HEK293 (cell line): ENCODE measurements at regions not wholly inside any gene's neighbourhood (a gene's known extent, or its start where the extent isn't known, plus 50 kb on each side); places are given as distances from the start of the nearest gene placed in this dataset.

Source experiments
- CTCF ChIA-PET: fragments of 350-600 bp; formaldehyde crosslinking; extraction: SDS; loops from one replicate; lab custom pipeline; 2021; ENCODE audit warnings: antibody characterized with exemption; lab: Yijun Ruan, JAX
- POLR2A ChIA-PET: fragments of 300-600 bp; formaldehyde crosslinking; extraction: SDS; loops from one replicate; lab custom pipeline; 2020; ENCODE audit warnings: antibody characterized with exemption, inconsistent platforms; lab: Yijun Ruan, JAX
- H3K27ac ChIP-seq: fragments of 200-500 bp; sonication (Bioruptor generic); 2 replicates; pipeline ENCODE4 v1.5.1; 2014; ENCODE audit warnings: low read depth, low read length, control low read depth, inconsistent platforms; ENCODE audit errors: extremely low read depth
- H3K36me3 ChIP-seq, 2 experiments: fragments of 200-500 bp in 1 of 2; sonication (Bioruptor generic) in 1 of 2; 1 replicate in 1 of 2; 2 replicates in 1 of 2; pipeline ENCODE4 v1.5.1; 2014 to 2017; ENCODE audit warnings: inconsistent platforms in 2 of 2, low read length in 2 of 2; ENCODE audit not compliant: control insufficient read depth in 2 of 2, insufficient read depth in 1 of 2
- H3K4me1 ChIP-seq: fragments of 200-500 bp; sonication (Bioruptor generic); 2 replicates; pipeline ENCODE4 v1.5.1; 2014; ENCODE audit warnings: mild to moderate bottlenecking, low read length, inconsistent platforms; ENCODE audit not compliant: control insufficient read depth, insufficient read depth
- H3K4me3 ChIP-seq: 2 replicates; pipeline ENCODE4 v1.5.1; 2011; ENCODE audit warnings: low read depth, mild to moderate bottlenecking, control low read depth, low read length, moderate library complexity
- H3K9me3 ChIP-seq: fragments of 200-500 bp; sonication (Bioruptor generic); 2 replicates; pipeline ENCODE4 v1.5.1; 2014; ENCODE audit warnings: low read depth, low read length, inconsistent platforms; ENCODE audit not compliant: control insufficient read depth, insufficient read depth
- GLIS2 ChIP-seq: fragments of 450-650 bp; formaldehyde crosslinking; IDR thresholded peaks from 2 replicates; pipeline ENCODE4 v1.5.1; 2016; ENCODE audit warnings: missing biosample characterization, missing genetic modification characterization
- HOXC10 ChIP-seq: sonication (generic); formaldehyde crosslinking; IDR thresholded peaks from 2 replicates; pipeline ENCODE4 v1.8.1; 2023; ENCODE audit warnings: mild to moderate bottlenecking, missing genetic modification reagents
- KLF10 ChIP-seq: fragments of 450-650 bp; IDR thresholded peaks from 2 replicates; pipeline ENCODE4 v1.5.1; 2018; ENCODE audit warnings: missing biosample characterization, mild to moderate bottlenecking, missing genetic modification characterization
- MEIS1 ChIP-seq: sonication (generic); formaldehyde crosslinking; IDR thresholded peaks from 2 replicates; pipeline ENCODE4 v1.8.1; 2022; ENCODE audit warnings: missing genetic modification reagents, mild to moderate bottlenecking, borderline replicate concordance
- REPIN1 ChIP-seq: fragments of 450-650 bp; formaldehyde crosslinking; IDR thresholded peaks from 2 replicates; pipeline ENCODE4 v1.5.1; 2017; ENCODE audit warnings: missing biosample characterization, missing genetic modification characterization, low read depth
- SCRT1 ChIP-seq: fragments of 450-650 bp; formaldehyde crosslinking; IDR thresholded peaks from 2 replicates; pipeline ENCODE4 v1.5.1; 2016; ENCODE audit warnings: missing biosample characterization, missing genetic modification characterization, borderline replicate concordance
- TRIM28 ChIP-seq: IDR thresholded peaks from 2 replicates; pipeline ENCODE4 v1.6.1; 2011; ENCODE audit warnings: low read length, control low read depth, borderline replicate concordance
- WT1 ChIP-seq: fragments of 450-650 bp; formaldehyde crosslinking; IDR thresholded peaks from 2 replicates; pipeline ENCODE4 v1.5.1; 2016; ENCODE audit warnings: missing biosample characterization, missing genetic modification characterization
- YY2 ChIP-seq: fragments of 450-650 bp; formaldehyde crosslinking; IDR thresholded peaks from 2 replicates; pipeline ENCODE4 v1.5.1; 2016; ENCODE audit warnings: missing biosample characterization, missing genetic modification characterization
- ZBTB21 ChIP-seq: fragments of 450-650 bp; formaldehyde crosslinking; IDR thresholded peaks from 2 replicates; pipeline ENCODE4 v1.5.1; 2017; ENCODE audit warnings: missing biosample characterization, missing genetic modification characterization
- ZBTB6 ChIP-seq: fragments of 450-650 bp; formaldehyde crosslinking; IDR thresholded peaks from 2 replicates; pipeline ENCODE4 v1.5.1; 2017; ENCODE audit warnings: missing biosample characterization, missing genetic modification characterization
- ZFP69B ChIP-seq: fragments of 450-650 bp; formaldehyde crosslinking; IDR thresholded peaks from 2 replicates; pipeline ENCODE4 v1.5.1; 2016; ENCODE audit warnings: missing biosample characterization, missing genetic modification characterization
- ZNF223 ChIP-seq: fragments of 450-650 bp; formaldehyde crosslinking; IDR thresholded peaks from 2 replicates; pipeline ENCODE4 v1.5.1; 2016; ENCODE audit warnings: missing biosample characterization, missing genetic modification characterization
- ZNF266 ChIP-seq: fragments of 450-650 bp; formaldehyde crosslinking; IDR thresholded peaks from 2 replicates; pipeline ENCODE4 v1.5.1; 2016; ENCODE audit warnings: missing biosample characterization, missing genetic modification characterization, low read depth
- ZNF311 ChIP-seq: fragments of 450-650 bp; formaldehyde crosslinking; IDR thresholded peaks from 2 replicates; pipeline ENCODE4 v1.5.1; 2017; ENCODE audit warnings: missing biosample characterization, missing genetic modification characterization, borderline replicate concordance
- ZNF501 ChIP-seq: fragments of 450-650 bp; formaldehyde crosslinking; IDR thresholded peaks from 2 replicates; pipeline ENCODE4 v1.5.1; 2016; ENCODE audit warnings: missing biosample characterization, missing genetic modification characterization
- ZNF600 ChIP-seq: fragments of 450-650 bp; formaldehyde crosslinking; IDR thresholded peaks from 2 replicates; pipeline ENCODE4 v1.5.1; 2016; ENCODE audit warnings: missing biosample characterization, missing genetic modification characterization
- ZNF658 ChIP-seq: fragments of 450-650 bp; formaldehyde crosslinking; IDR thresholded peaks from 2 replicates; pipeline ENCODE4; 2016; ENCODE audit warnings: missing biosample characterization, missing genetic modification characterization
- ZNF692 ChIP-seq: fragments of 450-650 bp; formaldehyde crosslinking; IDR thresholded peaks from 2 replicates; pipeline ENCODE4 v1.5.1; 2016; ENCODE audit warnings: missing biosample characterization, missing genetic modification characterization
- ZSCAN5A ChIP-seq: fragments of 450-650 bp; formaldehyde crosslinking; IDR thresholded peaks from 2 replicates; pipeline ENCODE4 v1.5.1; 2016; ENCODE audit warnings: missing biosample characterization, missing genetic modification characterization
- TF ChIP-seq, protein P1 (sequence below): fragments of 450-650 bp; formaldehyde crosslinking; IDR thresholded peaks from 2 replicates; pipeline ENCODE4 v1.5.1; 2016; ENCODE audit warnings: missing biosample characterization, missing genetic modification characterization
- TF ChIP-seq, protein P2 (sequence below): fragments of 450-650 bp; formaldehyde crosslinking; IDR thresholded peaks from 2 replicates; pipeline ENCODE4 v1.5.1; 2016; ENCODE audit warnings: missing biosample characterization, missing genetic modification characterization
- TF ChIP-seq, protein P3 (sequence below): fragments of 450-650 bp; formaldehyde crosslinking; IDR thresholded peaks from 2 replicates; pipeline ENCODE4 v1.5.1; 2016; ENCODE audit warnings: missing biosample characterization, missing genetic modification characterization

- TF ChIP-seq, protein P1, sequence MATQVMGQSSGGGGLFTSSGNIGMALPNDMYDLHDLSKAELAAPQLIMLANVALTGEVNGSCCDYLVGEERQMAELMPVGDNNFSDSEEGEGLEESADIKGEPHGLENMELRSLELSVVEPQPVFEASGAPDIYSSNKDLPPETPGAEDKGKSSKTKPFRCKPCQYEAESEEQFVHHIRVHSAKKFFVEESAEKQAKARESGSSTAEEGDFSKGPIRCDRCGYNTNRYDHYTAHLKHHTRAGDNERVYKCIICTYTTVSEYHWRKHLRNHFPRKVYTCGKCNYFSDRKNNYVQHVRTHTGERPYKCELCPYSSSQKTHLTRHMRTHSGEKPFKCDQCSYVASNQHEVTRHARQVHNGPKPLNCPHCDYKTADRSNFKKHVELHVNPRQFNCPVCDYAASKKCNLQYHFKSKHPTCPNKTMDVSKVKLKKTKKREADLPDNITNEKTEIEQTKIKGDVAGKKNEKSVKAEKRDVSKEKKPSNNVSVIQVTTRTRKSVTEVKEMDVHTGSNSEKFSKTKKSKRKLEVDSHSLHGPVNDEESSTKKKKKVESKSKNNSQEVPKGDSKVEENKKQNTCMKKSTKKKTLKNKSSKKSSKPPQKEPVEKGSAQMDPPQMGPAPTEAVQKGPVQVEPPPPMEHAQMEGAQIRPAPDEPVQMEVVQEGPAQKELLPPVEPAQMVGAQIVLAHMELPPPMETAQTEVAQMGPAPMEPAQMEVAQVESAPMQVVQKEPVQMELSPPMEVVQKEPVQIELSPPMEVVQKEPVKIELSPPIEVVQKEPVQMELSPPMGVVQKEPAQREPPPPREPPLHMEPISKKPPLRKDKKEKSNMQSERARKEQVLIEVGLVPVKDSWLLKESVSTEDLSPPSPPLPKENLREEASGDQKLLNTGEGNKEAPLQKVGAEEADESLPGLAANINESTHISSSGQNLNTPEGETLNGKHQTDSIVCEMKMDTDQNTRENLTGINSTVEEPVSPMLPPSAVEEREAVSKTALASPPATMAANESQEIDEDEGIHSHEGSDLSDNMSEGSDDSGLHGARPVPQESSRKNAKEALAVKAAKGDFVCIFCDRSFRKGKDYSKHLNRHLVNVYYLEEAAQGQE = no peak
- TF ChIP-seq YY2 (no peak), REPIN1 (tag by site-specific recombination) (no peak), ZBTB6 (tag by site-specific recombination) (no peak), ZSCAN5A (tag by site-specific recombination) (no peak), ZNF501 (tag by site-specific recombination) (no peak)
- TF ChIP-seq, all 188 proteins: peak for 0
Observed at GRCh38 chr1:90798883-90799282, 81.8 kb upstream of the BARHL2 start (continued).

GRCh38 chr1:90798344-90798743 is 81.2 kb upstream of the BARHL2 start:
- H3K4me1 ChIP-seq = no peaks in the 10 kb centered on the region
- ChIA-PET CTCF (interaction anchor here (0.9 kb wide), 1 partner anchor 161 kb away, joined by 3 read pairs; no protein-coding TSS in a partner anchor), POLR2A (interaction anchor here (0.7 kb wide), 1 partner anchor 180 kb away, joined by 4 read pairs; no protein-coding TSS in a partner anchor)
- H3K4me3 ChIP-seq = no peak overlapping the region
- no peak overlapping the region for H3K27ac ChIP-seq
- H3K36me3 ChIP-seq = no peaks in the 10 kb centered on the region
- H3K9me3 ChIP-seq = no peaks in the 10 kb centered on the region
- TF ChIP-seq, protein P2, sequence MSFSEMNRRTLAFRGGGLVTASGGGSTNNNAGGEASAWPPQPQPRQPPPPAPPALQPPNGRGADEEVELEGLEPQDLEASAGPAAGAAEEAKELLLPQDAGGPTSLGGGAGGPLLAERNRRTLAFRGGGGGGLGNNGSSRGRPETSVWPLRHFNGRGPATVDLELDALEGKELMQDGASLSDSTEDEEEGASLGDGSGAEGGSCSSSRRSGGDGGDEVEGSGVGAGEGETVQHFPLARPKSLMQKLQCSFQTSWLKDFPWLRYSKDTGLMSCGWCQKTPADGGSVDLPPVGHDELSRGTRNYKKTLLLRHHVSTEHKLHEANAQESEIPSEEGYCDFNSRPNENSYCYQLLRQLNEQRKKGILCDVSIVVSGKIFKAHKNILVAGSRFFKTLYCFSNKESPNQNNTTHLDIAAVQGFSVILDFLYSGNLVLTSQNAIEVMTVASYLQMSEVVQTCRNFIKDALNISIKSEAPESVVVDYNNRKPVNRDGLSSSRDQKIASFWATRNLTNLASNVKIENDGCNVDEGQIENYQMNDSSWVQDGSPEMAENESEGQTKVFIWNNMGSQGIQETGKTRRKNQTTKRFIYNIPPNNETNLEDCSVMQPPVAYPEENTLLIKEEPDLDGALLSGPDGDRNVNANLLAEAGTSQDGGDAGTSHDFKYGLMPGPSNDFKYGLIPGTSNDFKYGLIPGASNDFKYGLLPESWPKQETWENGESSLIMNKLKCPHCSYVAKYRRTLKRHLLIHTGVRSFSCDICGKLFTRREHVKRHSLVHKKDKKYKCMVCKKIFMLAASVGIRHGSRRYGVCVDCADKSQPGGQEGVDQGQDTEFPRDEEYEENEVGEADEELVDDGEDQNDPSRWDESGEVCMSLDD (tag by site-specific recombination) = no peak
- TF ChIP-seq ZNF692 (tag by site-specific recombination) = no peak

GRCh38 chr1:90795431-90795830 is 78.3 kb upstream of the BARHL2 start:
- Histone ChIP-seq H3K4me3 (no peak overlapping the region), H3K27ac (no peak overlapping the region), H3K9me3 (no peaks in the 10 kb centered on the region), H3K4me1 (no peaks in the 10 kb centered on the region), H3K36me3 (no peaks in the 10 kb centered on the region)
- CTCF ChIA-PET = interaction anchor here (0.8 kb wide), 1 partner anchor 141 kb away, joined by 3 read pairs; no protein-coding TSS in a partner anchor
- POLR2A ChIA-PET = no interaction called here
- TF ChIP-seq, protein P3, sequence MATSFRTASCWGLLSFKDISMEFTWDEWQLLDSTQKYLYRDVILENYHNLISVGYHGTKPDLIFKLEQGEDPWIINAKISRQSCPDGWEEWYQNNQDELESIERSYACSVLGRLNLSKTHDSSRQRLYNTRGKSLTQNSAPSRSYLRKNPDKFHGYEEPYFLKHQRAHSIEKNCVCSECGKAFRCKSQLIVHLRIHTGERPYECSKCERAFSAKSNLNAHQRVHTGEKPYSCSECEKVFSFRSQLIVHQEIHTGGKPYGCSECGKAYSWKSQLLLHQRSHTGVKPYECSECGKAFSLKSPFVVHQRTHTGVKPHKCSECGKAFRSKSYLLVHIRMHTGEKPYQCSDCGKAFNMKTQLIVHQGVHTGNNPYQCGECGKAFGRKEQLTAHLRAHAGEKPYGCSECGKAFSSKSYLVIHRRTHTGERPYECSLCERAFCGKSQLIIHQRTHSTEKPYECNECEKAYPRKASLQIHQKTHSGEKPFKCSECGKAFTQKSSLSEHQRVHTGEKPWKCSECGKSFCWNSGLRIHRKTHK (tag by site-specific recombination) = no peak
- TF ChIP-seq GLIS2 (tag by site-specific recombination) = no peak
- no peak for TF ChIP-seq ZBTB21 (tag by site-specific recombination)
- no peak for TF ChIP-seq ZNF223 (tag by site-specific recombination)
- no peak for TF ChIP-seq TRIM28
- no peak for TF ChIP-seq WT1
- no peak for TF ChIP-seq ZNF311 (tag by site-specific recombination)
- no peak for TF ChIP-seq ZNF266 (tag by site-specific recombination)
- TF ChIP-seq ZNF600 (tag by site-specific recombination) = no peak
- no peak for TF ChIP-seq HOXC10 (CRISPR knock-in tag)
- no peak for TF ChIP-seq SCRT1 (tag by site-specific recombination)
- no peak for TF ChIP-seq ZFP69B
- no peak for TF ChIP-seq MEIS1
- TF ChIP-seq ZNF658 (tag by site-specific recombination) = no peak
- no peak for TF ChIP-seq KLF10
